WTC11 (cell line): ENCODE measurements at regions not wholly inside any gene's neighbourhood (a gene's known extent, or its start where the extent isn't known, plus 50 kb on each side); places are given as distances from the start of the nearest gene placed in this dataset.

Experiments
- ATF6 ChIP-seq: sonication (generic); formaldehyde crosslinking; IDR thresholded peaks from 2 replicates; pipeline ENCODE4 v1.8.1; 2023; ENCODE audit warnings: mild to moderate bottlenecking, missing genetic modification reagents
- ETV6 ChIP-seq: sonication (generic); formaldehyde crosslinking; IDR thresholded peaks from 2 replicates; pipeline ENCODE4 v1.8.1; 2022; ENCODE audit warnings: mild to moderate bottlenecking, missing genetic modification reagents
- GABPB1 ChIP-seq: sonication (generic); formaldehyde crosslinking; IDR thresholded peaks from 2 replicates; pipeline ENCODE4 v1.8.1; 2023; ENCODE audit warnings: mild to moderate bottlenecking, missing genetic modification reagents
- JUN ChIP-seq: sonication (generic); formaldehyde crosslinking; IDR thresholded peaks from 2 replicates; pipeline ENCODE4 v1.8.0; 2023; ENCODE audit warnings: mild to moderate bottlenecking, missing genetic modification reagents
- SMAD3 ChIP-seq: sonication (generic); formaldehyde crosslinking; IDR thresholded peaks from 2 replicates; pipeline ENCODE4 v1.8.0; 2022; ENCODE audit warnings: missing genetic modification reagents, mild to moderate bottlenecking, borderline replicate concordance
- USF1 ChIP-seq: sonication (generic); formaldehyde crosslinking; IDR thresholded peaks from 2 replicates; pipeline ENCODE4 v1.8.0; 2022; ENCODE audit warnings: mild to moderate bottlenecking, missing genetic modification reagents
- TF ChIP-seq, protein P1 (sequence below): fragments of 200-600 bp; IDR thresholded peaks from 2 replicates; pipeline ENCODE4 v1.8.0; 2022; ENCODE audit warnings: antibody characterized with exemption
- TF ChIP-seq, protein P2 (sequence below): sonication (generic); formaldehyde crosslinking; IDR thresholded peaks from 2 replicates; pipeline ENCODE4 v1.8.1; 2023; ENCODE audit warnings: mild to moderate bottlenecking, missing genetic modification reagents, borderline replicate concordance

- TF ChIP-seq, protein P1, sequence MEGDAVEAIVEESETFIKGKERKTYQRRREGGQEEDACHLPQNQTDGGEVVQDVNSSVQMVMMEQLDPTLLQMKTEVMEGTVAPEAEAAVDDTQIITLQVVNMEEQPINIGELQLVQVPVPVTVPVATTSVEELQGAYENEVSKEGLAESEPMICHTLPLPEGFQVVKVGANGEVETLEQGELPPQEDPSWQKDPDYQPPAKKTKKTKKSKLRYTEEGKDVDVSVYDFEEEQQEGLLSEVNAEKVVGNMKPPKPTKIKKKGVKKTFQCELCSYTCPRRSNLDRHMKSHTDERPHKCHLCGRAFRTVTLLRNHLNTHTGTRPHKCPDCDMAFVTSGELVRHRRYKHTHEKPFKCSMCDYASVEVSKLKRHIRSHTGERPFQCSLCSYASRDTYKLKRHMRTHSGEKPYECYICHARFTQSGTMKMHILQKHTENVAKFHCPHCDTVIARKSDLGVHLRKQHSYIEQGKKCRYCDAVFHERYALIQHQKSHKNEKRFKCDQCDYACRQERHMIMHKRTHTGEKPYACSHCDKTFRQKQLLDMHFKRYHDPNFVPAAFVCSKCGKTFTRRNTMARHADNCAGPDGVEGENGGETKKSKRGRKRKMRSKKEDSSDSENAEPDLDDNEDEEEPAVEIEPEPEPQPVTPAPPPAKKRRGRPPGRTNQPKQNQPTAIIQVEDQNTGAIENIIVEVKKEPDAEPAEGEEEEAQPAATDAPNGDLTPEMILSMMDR: no peak
- TF ChIP-seq, protein P2, sequence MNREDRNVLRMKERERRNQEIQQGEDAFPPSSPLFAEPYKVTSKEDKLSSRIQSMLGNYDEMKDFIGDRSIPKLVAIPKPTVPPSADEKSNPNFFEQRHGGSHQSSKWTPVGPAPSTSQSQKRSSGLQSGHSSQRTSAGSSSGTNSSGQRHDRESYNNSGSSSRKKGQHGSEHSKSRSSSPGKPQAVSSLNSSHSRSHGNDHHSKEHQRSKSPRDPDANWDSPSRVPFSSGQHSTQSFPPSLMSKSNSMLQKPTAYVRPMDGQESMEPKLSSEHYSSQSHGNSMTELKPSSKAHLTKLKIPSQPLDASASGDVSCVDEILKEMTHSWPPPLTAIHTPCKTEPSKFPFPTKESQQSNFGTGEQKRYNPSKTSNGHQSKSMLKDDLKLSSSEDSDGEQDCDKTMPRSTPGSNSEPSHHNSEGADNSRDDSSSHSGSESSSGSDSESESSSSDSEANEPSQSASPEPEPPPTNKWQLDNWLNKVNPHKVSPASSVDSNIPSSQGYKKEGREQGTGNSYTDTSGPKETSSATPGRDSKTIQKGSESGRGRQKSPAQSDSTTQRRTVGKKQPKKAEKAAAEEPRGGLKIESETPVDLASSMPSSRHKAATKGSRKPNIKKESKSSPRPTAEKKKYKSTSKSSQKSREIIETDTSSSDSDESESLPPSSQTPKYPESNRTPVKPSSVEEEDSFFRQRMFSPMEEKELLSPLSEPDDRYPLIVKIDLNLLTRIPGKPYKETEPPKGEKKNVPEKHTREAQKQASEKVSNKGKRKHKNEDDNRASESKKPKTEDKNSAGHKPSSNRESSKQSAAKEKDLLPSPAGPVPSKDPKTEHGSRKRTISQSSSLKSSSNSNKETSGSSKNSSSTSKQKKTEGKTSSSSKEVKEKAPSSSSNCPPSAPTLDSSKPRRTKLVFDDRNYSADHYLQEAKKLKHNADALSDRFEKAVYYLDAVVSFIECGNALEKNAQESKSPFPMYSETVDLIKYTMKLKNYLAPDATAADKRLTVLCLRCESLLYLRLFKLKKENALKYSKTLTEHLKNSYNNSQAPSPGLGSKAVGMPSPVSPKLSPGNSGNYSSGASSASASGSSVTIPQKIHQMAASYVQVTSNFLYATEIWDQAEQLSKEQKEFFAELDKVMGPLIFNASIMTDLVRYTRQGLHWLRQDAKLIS (CRISPR knock-in tag): no peak
- TF ChIP-seq SMAD3 (CRISPR knock-in tag) (no peak), ATF6 (CRISPR knock-in tag) (no peak), JUN (no peak), USF1 (CRISPR knock-in tag) (no peak), GABPB1 (no peak), ETV6 (no peak)
These were observed 764.1 kb upstream of the TENM3 start for GRCh38 chr4:181479141-181479540.
